Hepatocyte (in vitro differentiated cells): ENCODE measurements at regions not wholly inside any gene's neighbourhood (a gene's known extent, or its start where the extent isn't known, plus 50 kb on each side); places are given as distances from the start of the nearest gene placed in this dataset.

Experiments used
- DNase-seq: peaks from one replicate; pipeline ENCODE4 v3.0.0-alpha.2; 2016; ENCODE audit warnings: low spot score
- H2AFZ ChIP-seq: fragments of 200-600 bp; sonication (generic); 2 replicates; pipeline ENCODE4 v1.6.0; 2016; ENCODE audit warnings: antibody characterized with exemption, mild to moderate bottlenecking
- H3K27ac ChIP-seq: fragments of 200-600 bp; sonication (generic); 2 replicates; pipeline ENCODE4 v1.5.1; 2016; ENCODE audit warnings: mild to moderate bottlenecking
- H3K27me3 ChIP-seq: fragments of 200-600 bp; sonication (generic); 2 replicates; pipeline ENCODE4 v1.6.1; 2016
- H3K36me3 ChIP-seq: fragments of 200-600 bp; sonication (generic); replicated peaks from 2 replicates; pipeline ENCODE4 v1.5.1; 2016; ENCODE audit warnings: low read depth; ENCODE audit not compliant: insufficient read depth
- H3K4me1 ChIP-seq: fragments of 200-600 bp; sonication (generic); 2 replicates; pipeline ENCODE4 v1.5.1; 2016; ENCODE audit warnings: mild to moderate bottlenecking, moderate library complexity; ENCODE audit not compliant: insufficient read depth
- H3K4me2 ChIP-seq: fragments of 200-600 bp; sonication (generic); 2 replicates; pipeline ENCODE4 v1.6.0; 2016
- H3K4me3 ChIP-seq: fragments of 200-600 bp; sonication (generic); 2 replicates; pipeline ENCODE4 v1.5.1; 2016; ENCODE audit warnings: mild to moderate bottlenecking
- H3K79me2 ChIP-seq: fragments of 200-600 bp; sonication (generic); 2 replicates; pipeline ENCODE4 v1.6.0; 2017; ENCODE audit warnings: mild to moderate bottlenecking
- H3K9me2 ChIP-seq: fragments of 200-600 bp; sonication (generic); replicated peaks from 2 replicates; pipeline ENCODE4 v1.6.0; 2017; ENCODE audit warnings: mild to moderate bottlenecking; ENCODE audit not compliant: insufficient read depth
- H3K9me3 ChIP-seq: fragments of 200-600 bp; sonication (generic); 2 replicates; pipeline ENCODE4 v1.5.1; 2016; ENCODE audit warnings: low read depth, mild to moderate bottlenecking
- H4K20me1 ChIP-seq: fragments of 200-600 bp; sonication (generic); 2 replicates; pipeline ENCODE4 v1.6.0; 2016; ENCODE audit warnings: mild to moderate bottlenecking; ENCODE audit not compliant: insufficient read depth, poor library complexity, severe bottlenecking
- EZH2 ChIP-seq: fragments of 200-600 bp; sonication (generic); IDR thresholded peaks from 2 replicates; pipeline ENCODE4 v1.6.1; 2016; ENCODE audit warnings: antibody characterized with exemption, mild to moderate bottlenecking, borderline replicate concordance
- EZH2phosphoT487 ChIP-seq: fragments of 200-600 bp; sonication (generic); IDR thresholded peaks from one replicate; pipeline ENCODE4 v1.6.1; 2018; ENCODE audit warnings: antibody characterized with exemption, mild to moderate bottlenecking, low read depth, moderate library complexity; ENCODE audit not compliant: unreplicated experiment, severe bottlenecking
- WGBS: methylation state at CpG from one replicate; pipeline ENCODE4 v1.1.6; 2016; ENCODE audit warnings: low lambda C conversion rate; ENCODE audit errors: missing lambda C conversion rate; 5-methylcytosine and 5-hydroxymethylcytosine counted together
- TF ChIP-seq, protein P1 (sequence below): fragments of 200-600 bp; sonication (generic); IDR thresholded peaks from 2 replicates; pipeline ENCODE4 v1.5.1; 2016; ENCODE audit warnings: antibody characterized with exemption, mild to moderate bottlenecking; ENCODE audit not compliant: poor library complexity

DNA sequence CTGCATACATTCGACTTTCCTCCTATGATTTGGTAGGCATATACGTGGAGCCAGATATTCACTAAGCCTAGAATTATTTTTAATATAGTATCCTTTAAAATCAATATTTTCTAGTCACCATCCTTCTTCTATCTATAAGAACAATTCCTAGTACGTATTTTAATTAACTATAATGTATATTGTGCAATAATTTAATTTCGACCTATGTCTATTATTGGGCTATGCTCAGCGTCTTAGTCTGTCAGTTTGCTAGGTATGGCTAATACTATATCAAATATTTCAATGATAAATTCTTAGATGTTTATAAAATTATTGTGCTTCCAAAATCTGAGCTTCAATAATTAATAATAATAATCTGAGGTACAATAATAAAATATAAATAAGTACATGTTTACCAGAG, 705.3 kb downstream of the PRELID2 start:
- DNase-seq, result no peak
- no peaks in the 10 kb centered on the region for H3K36me3 ChIP-seq
- no peak overlapping the region for H2AFZ ChIP-seq
- no peaks in the 10 kb centered on the region for H3K9me2 ChIP-seq
- no peak overlapping the region for H3K4me3 ChIP-seq
- H3K4me1 ChIP-seq, result no peaks in the 10 kb centered on the region
- H3K27ac ChIP-seq, result no peak overlapping the region
- H4K20me1 ChIP-seq, result no peaks in the 10 kb centered on the region
- WGBS, result 88% methylated on average over 5 of the region's 5 CpGs
- H3K27me3 ChIP-seq, result no peaks in the 10 kb centered on the region
- no peak overlapping the region for H3K4me2 ChIP-seq
- TF ChIP-seq EZH2phosphoT487 (no peak), EZH2 (no peak)
- TF ChIP-seq, protein P1, sequence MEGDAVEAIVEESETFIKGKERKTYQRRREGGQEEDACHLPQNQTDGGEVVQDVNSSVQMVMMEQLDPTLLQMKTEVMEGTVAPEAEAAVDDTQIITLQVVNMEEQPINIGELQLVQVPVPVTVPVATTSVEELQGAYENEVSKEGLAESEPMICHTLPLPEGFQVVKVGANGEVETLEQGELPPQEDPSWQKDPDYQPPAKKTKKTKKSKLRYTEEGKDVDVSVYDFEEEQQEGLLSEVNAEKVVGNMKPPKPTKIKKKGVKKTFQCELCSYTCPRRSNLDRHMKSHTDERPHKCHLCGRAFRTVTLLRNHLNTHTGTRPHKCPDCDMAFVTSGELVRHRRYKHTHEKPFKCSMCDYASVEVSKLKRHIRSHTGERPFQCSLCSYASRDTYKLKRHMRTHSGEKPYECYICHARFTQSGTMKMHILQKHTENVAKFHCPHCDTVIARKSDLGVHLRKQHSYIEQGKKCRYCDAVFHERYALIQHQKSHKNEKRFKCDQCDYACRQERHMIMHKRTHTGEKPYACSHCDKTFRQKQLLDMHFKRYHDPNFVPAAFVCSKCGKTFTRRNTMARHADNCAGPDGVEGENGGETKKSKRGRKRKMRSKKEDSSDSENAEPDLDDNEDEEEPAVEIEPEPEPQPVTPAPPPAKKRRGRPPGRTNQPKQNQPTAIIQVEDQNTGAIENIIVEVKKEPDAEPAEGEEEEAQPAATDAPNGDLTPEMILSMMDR, result no peak
- no peaks in the 10 kb centered on the region for H3K9me3 ChIP-seq
- H3K79me2 ChIP-seq, result no peaks in the 10 kb centered on the region

DNA sequence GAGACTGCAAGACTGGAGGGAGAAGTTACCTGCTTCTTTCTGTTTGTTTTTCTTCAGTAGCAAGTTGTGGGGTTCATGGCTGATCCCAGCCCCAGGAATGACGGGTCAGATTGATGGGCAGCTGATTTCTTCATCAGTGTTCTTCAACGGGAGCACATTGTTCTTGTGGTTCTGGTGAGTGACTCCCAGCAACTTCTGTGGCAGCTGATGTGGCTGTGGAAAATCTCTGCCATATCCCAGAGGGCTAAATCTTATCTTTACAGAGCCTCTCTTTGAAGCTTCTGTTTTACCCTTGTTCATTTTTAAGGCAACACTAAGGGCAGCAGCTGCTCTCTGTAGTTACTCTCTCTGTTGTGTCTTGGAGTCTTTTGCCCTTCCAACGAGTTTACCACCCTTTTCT, 710.3 kb downstream of the PRELID2 start:
- H3K9me2 ChIP-seq, result no peaks in the 10 kb centered on the region
- H3K9me3 ChIP-seq, result no peaks in the 10 kb centered on the region
- TF ChIP-seq, protein P1, result no peak
- TF ChIP-seq EZH2, result no peak
- TF ChIP-seq EZH2phosphoT487, result no peak
- DNase-seq, result no peak
- H3K4me2 ChIP-seq, result no peak overlapping the region
- WGBS, result 46% methylated on average over 3 of the region's 3 CpGs
- no peak overlapping the region for H3K4me3 ChIP-seq
- H3K27me3 ChIP-seq, result no peaks in the 10 kb centered on the region
- H4K20me1 ChIP-seq, result no peaks in the 10 kb centered on the region
- H3K36me3 ChIP-seq, result no peaks in the 10 kb centered on the region
- no peaks in the 10 kb centered on the region for H3K4me1 ChIP-seq
- H2AFZ ChIP-seq, result no peak overlapping the region
- H3K27ac ChIP-seq, result no peak overlapping the region
- H3K79me2 ChIP-seq, result no peaks in the 10 kb centered on the region

DNA sequence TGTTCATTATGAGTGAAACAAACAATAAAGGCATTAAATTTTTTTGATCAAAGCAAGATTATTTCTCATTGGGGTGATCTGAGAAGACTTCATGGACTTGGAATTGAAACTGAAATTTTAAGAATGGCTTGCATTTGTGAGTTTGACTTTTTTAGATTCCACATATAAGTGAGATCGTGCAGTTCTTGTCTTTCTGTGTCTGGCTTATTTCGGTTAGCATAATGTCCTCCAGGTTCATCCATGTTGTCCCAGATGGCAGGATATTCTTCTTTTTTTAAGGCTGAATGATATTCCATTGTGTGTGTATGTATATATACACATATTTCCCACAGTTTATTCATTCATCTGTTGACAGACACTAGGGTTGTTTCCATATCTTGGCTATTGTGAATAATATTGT, 716.5 kb downstream of the PRELID2 start:
- H3K4me1 ChIP-seq, result no peaks in the 10 kb centered on the region
- H3K9me2 ChIP-seq, result no peaks in the 10 kb centered on the region
- H3K9me3 ChIP-seq, result no peaks in the 10 kb centered on the region
- H3K36me3 ChIP-seq, result no peaks in the 10 kb centered on the region
- H3K27me3 ChIP-seq, result no peaks in the 10 kb centered on the region
- H3K4me2 ChIP-seq, result no peak overlapping the region
- 93% methylated on average over 2 of the region's 2 CpGs for WGBS
- no peak overlapping the region for H3K4me3 ChIP-seq
- no peak overlapping the region for H2AFZ ChIP-seq
- no peak overlapping the region for H3K27ac ChIP-seq
- H4K20me1 ChIP-seq, result no peaks in the 10 kb centered on the region
- TF ChIP-seq EZH2phosphoT487 (no peak), EZH2 (no peak)
- TF ChIP-seq, protein P1, result no peak
- H3K79me2 ChIP-seq, result no peaks in the 10 kb centered on the region
- no peak for DNase-seq

DNA sequence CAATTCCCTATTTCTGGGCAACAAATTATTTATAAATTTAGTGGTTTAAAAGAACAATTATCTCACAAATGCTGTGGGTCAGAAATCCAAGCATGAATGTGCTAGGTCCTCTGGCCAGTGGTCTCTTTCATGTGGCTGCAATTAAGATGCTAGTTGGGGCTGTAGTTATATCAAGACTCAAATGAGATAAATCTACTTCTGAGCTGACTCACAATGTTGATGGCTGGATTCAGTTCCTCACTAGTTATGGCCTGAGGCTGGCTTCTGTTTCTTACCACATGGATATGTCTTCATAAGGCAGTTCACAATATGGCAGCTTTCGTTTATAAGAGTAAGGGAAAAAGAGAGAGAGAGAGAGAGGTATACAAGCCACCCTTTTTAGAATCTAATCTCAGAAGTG, 717.0 kb downstream of the PRELID2 start:
- no peaks in the 10 kb centered on the region for H3K4me1 ChIP-seq
- no peak overlapping the region for H3K4me3 ChIP-seq
- no peaks in the 10 kb centered on the region for H3K79me2 ChIP-seq
- WGBS, result 74% methylated on average over 1 of the region's 1 CpG
- no peak for DNase-seq
- H3K36me3 ChIP-seq, result no peaks in the 10 kb centered on the region
- H3K9me2 ChIP-seq, result no peaks in the 10 kb centered on the region
- no peaks in the 10 kb centered on the region for H3K9me3 ChIP-seq
- no peaks in the 10 kb centered on the region for H3K27me3 ChIP-seq
- no peaks in the 10 kb centered on the region for H4K20me1 ChIP-seq
- no peak overlapping the region for H2AFZ ChIP-seq
- no peak overlapping the region for H3K27ac ChIP-seq
- no peak overlapping the region for H3K4me2 ChIP-seq
- no peak for TF ChIP-seq EZH2phosphoT487
